HepG2 (cell line): ENCODE measurements at regions not wholly inside any gene's neighbourhood (a gene's known extent, or its start where the extent isn't known, plus 50 kb on each side); places are given as distances from the start of the nearest gene placed in this dataset.

Experiments
- ADNP ChIP-seq: sonication (generic); formaldehyde crosslinking; IDR thresholded peaks from 2 replicates; pipeline ENCODE4 v1.4.0; 2020; ENCODE audit warnings: missing genetic modification reagents
- HDAC2 ChIP-seq: sonication (generic); formaldehyde crosslinking; IDR thresholded peaks from 2 replicates; pipeline ENCODE4 v1.4.0; 2020; ENCODE audit warnings: missing genetic modification reagents
- RFX5 ChIP-seq: IDR thresholded peaks from 2 replicates; pipeline ENCODE4 v1.6.1; 2011; ENCODE audit warnings: low read depth, low read length, improper control_type of control experiment
- SIX1 ChIP-seq: sonication (generic); formaldehyde crosslinking; IDR thresholded peaks from 2 replicates; pipeline ENCODE4 v1.4.0; 2020; ENCODE audit warnings: missing genetic modification reagents, borderline replicate concordance
- WIZ ChIP-seq: sonication (generic); formaldehyde crosslinking; IDR thresholded peaks from 2 replicates; pipeline ENCODE4 v1.5.1; 2020; ENCODE audit warnings: mild to moderate bottlenecking, missing genetic modification reagents
- ZNF350 ChIP-seq: sonication (generic); formaldehyde crosslinking; IDR thresholded peaks from 2 replicates; pipeline ENCODE4 v1.4.0; 2020; ENCODE audit warnings: mild to moderate bottlenecking, low read depth, missing genetic modification reagents, borderline replicate concordance
- TF ChIP-seq, protein P1 (sequence below): sonication (generic); formaldehyde crosslinking; IDR thresholded peaks from 2 replicates; pipeline ENCODE4 v1.5.0; 2020; ENCODE audit warnings: mild to moderate bottlenecking, missing genetic modification reagents, moderate library complexity
- TF ChIP-seq, protein P2 (sequence below): sonication (generic); formaldehyde crosslinking; conservative IDR thresholded peaks from 2 replicates; pipeline ENCODE4 v1.5.0; 2020; ENCODE audit warnings: missing genetic modification reagents
- TF ChIP-seq, protein P3 (sequence below): sonication (generic); formaldehyde crosslinking; IDR thresholded peaks from 2 replicates; pipeline ENCODE4 v1.4.0; 2020; ENCODE audit warnings: mild to moderate bottlenecking, missing genetic modification reagents, borderline replicate concordance

DNA sequence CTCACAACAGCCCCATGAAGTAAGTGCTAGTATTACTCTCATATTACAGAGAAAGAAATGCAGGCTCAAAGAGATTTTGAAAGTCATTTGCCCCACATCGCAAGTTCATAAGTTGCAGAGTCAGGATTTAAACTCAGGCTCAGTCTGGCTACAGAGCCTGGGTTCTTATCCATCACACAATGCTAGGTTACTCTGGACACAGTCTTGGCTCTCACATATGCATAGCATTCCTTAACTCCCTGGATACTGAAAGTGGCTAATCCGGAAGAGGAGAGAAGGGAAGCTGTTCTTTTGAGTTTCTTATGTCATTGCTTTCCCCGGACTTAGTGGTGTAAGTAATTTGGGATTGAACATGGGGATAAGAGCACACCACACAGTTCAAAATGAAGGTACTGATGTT lies 357.4 kb upstream of the PLXNA2 start:
- no peak for TF ChIP-seq RFX5
- TF ChIP-seq, protein P1, sequence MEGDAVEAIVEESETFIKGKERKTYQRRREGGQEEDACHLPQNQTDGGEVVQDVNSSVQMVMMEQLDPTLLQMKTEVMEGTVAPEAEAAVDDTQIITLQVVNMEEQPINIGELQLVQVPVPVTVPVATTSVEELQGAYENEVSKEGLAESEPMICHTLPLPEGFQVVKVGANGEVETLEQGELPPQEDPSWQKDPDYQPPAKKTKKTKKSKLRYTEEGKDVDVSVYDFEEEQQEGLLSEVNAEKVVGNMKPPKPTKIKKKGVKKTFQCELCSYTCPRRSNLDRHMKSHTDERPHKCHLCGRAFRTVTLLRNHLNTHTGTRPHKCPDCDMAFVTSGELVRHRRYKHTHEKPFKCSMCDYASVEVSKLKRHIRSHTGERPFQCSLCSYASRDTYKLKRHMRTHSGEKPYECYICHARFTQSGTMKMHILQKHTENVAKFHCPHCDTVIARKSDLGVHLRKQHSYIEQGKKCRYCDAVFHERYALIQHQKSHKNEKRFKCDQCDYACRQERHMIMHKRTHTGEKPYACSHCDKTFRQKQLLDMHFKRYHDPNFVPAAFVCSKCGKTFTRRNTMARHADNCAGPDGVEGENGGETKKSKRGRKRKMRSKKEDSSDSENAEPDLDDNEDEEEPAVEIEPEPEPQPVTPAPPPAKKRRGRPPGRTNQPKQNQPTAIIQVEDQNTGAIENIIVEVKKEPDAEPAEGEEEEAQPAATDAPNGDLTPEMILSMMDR (CRISPR knock-in tag) = no peak
- TF ChIP-seq, protein P2, sequence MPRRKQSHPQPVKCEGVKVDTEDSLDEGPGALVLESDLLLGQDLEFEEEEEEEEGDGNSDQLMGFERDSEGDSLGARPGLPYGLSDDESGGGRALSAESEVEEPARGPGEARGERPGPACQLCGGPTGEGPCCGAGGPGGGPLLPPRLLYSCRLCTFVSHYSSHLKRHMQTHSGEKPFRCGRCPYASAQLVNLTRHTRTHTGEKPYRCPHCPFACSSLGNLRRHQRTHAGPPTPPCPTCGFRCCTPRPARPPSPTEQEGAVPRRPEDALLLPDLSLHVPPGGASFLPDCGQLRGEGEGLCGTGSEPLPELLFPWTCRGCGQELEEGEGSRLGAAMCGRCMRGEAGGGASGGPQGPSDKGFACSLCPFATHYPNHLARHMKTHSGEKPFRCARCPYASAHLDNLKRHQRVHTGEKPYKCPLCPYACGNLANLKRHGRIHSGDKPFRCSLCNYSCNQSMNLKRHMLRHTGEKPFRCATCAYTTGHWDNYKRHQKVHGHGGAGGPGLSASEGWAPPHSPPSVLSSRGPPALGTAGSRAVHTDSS (CRISPR knock-in tag) = no peak
- TF ChIP-seq HDAC2 (CRISPR knock-in tag) = no peak
- no peak for TF ChIP-seq ZNF350
- TF ChIP-seq, protein P3, sequence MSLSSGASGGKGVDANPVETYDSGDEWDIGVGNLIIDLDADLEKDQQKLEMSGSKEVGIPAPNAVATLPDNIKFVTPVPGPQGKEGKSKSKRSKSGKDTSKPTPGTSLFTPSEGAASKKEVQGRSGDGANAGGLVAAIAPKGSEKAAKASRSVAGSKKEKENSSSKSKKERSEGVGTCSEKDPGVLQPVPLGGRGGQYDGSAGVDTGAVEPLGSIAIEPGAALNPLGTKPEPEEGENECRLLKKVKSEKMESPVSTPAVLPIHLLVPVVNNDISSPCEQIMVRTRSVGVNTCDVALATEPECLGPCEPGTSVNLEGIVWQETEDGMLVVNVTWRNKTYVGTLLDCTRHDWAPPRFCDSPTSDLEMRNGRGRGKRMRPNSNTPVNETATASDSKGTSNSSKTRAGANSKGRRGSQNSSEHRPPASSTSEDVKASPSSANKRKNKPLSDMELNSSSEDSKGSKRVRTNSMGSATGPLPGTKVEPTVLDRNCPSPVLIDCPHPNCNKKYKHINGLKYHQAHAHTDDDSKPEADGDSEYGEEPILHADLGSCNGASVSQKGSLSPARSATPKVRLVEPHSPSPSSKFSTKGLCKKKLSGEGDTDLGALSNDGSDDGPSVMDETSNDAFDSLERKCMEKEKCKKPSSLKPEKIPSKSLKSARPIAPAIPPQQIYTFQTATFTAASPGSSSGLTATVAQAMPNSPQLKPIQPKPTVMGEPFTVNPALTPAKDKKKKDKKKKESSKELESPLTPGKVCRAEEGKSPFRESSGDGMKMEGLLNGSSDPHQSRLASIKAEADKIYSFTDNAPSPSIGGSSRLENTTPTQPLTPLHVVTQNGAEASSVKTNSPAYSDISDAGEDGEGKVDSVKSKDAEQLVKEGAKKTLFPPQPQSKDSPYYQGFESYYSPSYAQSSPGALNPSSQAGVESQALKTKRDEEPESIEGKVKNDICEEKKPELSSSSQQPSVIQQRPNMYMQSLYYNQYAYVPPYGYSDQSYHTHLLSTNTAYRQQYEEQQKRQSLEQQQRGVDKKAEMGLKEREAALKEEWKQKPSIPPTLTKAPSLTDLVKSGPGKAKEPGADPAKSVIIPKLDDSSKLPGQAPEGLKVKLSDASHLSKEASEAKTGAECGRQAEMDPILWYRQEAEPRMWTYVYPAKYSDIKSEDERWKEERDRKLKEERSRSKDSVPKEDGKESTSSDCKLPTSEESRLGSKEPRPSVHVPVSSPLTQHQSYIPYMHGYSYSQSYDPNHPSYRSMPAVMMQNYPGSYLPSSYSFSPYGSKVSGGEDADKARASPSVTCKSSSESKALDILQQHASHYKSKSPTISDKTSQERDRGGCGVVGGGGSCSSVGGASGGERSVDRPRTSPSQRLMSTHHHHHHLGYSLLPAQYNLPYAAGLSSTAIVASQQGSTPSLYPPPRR (CRISPR knock-in tag) = no peak
- no peak for TF ChIP-seq WIZ (CRISPR knock-in tag)
- TF ChIP-seq SIX1 = no peak
- no peak for TF ChIP-seq ADNP (CRISPR knock-in tag)
